ENCODE measurements at regions not wholly inside any gene's neighbourhood (a gene's known extent, or its start where the extent isn't known, plus 50 kb on each side); places are given as distances from the start of the nearest gene placed in this dataset.

GRCh38 chr2:212898011-212898410, 253.4 kb downstream of the IKZF2 start:
- H3K27ac Mint-ChIP-seq = no peak overlapping the region
- H3K9me3 Mint-ChIP-seq = no peaks in the 10 kb centered on the region
- ATAC-seq = no peak
- H3K79me2 ChIP-seq (replicated peaks; ENCODE audit: insufficient read depth) = no peaks in the 10 kb centered on the region
- TF ChIP-seq ETS1 (IDR thresholded peaks at IDR 0.05) (no peak), STAT1 (IDR thresholded peaks at IDR 0.05; ENCODE audit: unreplicated experiment) (no peak), REST (IDR thresholded peaks at IDR 0.05; ENCODE audit: unreplicated experiment) (no peak), JUNB (IDR thresholded peaks at IDR 0.05; ENCODE audit: unreplicated experiment) (no peak), POLR2AphosphoS5 (IDR thresholded peaks at IDR 0.05; ENCODE audit: low read depth) (no peak), ZNF331 (CRISPR knock-in tag; IDR thresholded peaks at IDR 0.05; ENCODE audit: low read depth) (no peak), CREB1 (CRISPR knock-in tag; IDR thresholded peaks at IDR 0.05; ENCODE audit: low read depth) (no peak), NANOG (IDR thresholded peaks at IDR 0.05; ENCODE audit: borderline replicate concordance) (no peak), ZNF114 (CRISPR knock-in tag; IDR thresholded peaks at IDR 0.05) (no peak), EZH2phosphoT487 (IDR thresholded peaks at IDR 0.05; ENCODE audit: unreplicated experiment) (no peak), EZH2 (IDR thresholded peaks at IDR 0.05; ENCODE audit: low read depth, unreplicated experiment) (no peak)
- TF ChIP-seq, protein P1, sequence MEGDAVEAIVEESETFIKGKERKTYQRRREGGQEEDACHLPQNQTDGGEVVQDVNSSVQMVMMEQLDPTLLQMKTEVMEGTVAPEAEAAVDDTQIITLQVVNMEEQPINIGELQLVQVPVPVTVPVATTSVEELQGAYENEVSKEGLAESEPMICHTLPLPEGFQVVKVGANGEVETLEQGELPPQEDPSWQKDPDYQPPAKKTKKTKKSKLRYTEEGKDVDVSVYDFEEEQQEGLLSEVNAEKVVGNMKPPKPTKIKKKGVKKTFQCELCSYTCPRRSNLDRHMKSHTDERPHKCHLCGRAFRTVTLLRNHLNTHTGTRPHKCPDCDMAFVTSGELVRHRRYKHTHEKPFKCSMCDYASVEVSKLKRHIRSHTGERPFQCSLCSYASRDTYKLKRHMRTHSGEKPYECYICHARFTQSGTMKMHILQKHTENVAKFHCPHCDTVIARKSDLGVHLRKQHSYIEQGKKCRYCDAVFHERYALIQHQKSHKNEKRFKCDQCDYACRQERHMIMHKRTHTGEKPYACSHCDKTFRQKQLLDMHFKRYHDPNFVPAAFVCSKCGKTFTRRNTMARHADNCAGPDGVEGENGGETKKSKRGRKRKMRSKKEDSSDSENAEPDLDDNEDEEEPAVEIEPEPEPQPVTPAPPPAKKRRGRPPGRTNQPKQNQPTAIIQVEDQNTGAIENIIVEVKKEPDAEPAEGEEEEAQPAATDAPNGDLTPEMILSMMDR (conservative IDR thresholded peaks at IDR 0.05; ENCODE audit: low read depth in 2 of 2) = no peak
- TF ChIP-seq, protein P2, sequence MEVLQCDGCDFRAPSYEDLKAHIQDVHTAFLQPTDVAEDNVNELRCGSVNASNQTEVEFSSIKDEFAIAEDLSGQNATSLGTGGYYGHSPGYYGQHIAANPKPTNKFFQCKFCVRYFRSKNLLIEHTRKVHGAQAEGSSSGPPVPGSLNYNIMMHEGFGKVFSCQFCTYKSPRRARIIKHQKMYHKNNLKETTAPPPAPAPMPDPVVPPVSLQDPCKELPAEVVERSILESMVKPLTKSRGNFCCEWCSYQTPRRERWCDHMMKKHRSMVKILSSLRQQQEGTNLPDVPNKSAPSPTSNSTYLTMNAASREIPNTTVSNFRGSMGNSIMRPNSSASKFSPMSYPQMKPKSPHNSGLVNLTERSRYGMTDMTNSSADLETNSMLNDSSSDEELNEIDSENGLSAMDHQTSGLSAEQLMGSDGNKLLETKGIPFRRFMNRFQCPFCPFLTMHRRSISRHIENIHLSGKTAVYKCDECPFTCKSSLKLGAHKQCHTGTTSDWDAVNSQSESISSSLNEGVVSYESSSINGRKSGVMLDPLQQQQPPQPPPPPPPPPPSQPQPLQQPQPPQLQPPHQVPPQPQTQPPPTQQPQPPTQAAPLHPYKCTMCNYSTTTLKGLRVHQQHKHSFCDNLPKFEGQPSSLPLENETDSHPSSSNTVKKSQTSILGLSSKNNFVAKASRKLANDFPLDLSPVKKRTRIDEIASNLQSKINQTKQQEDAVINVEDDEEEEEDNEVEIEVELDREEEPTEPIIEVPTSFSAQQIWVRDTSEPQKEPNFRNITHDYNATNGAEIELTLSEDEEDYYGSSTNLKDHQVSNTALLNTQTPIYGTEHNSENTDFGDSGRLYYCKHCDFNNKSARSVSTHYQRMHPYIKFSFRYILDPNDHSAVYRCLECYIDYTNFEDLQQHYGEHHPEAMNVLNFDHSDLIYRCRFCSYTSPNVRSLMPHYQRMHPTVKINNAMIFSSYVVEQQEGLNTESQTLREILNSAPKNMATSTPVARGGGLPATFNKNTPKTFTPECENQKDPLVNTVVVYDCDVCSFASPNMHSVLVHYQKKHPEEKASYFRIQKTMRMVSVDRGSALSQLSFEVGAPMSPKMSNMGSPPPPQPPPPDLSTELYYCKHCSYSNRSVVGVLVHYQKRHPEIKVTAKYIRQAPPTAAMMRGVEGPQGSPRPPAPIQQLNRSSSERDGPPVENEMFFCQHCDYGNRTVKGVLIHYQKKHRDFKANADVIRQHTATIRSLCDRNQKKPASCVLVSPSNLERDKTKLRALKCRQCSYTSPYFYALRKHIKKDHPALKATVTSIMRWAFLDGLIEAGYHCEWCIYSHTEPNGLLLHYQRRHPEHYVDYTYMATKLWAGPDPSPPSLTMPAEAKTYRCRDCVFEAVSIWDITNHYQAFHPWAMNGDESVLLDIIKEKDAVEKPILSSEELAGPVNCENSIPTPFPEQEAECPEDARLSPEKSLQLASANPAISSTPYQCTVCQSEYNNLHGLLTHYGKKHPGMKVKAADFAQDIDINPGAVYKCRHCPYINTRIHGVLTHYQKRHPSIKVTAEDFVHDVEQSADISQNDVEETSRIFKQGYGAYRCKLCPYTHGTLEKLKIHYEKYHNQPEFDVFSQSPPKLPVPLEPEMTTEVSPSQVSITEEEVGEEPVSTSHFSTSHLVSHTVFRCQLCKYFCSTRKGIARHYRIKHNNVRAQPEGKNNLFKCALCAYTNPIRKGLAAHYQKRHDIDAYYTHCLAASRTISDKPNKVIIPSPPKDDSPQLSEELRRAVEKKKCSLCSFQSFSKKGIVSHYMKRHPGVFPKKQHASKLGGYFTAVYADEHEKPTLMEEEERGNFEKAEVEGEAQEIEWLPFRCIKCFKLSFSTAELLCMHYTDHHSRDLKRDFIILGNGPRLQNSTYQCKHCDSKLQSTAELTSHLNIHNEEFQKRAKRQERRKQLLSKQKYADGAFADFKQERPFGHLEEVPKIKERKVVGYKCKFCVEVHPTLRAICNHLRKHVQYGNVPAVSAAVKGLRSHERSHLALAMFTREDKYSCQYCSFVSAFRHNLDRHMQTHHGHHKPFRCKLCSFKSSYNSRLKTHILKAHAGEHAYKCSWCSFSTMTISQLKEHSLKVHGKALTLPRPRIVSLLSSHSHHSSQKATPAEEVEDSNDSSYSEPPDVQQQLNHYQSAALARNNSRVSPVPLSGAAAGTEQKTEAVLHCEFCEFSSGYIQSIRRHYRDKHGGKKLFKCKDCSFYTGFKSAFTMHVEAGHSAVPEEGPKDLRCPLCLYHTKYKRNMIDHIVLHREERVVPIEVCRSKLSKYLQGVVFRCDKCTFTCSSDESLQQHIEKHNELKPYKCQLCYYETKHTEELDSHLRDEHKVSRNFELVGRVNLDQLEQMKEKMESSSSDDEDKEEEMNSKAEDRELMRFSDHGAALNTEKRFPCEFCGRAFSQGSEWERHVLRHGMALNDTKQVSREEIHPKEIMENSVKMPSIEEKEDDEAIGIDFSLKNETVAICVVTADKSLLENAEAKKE (CRISPR knock-in tag; IDR thresholded peaks at IDR 0.05) = no peak
- H3K4me2 ChIP-seq = no peak overlapping the region
- no peaks in the 10 kb centered on the region for H3K36me3 Mint-ChIP-seq (ENCODE audit: low read depth)
- no peaks in the 10 kb centered on the region for H3K36me3 ChIP-seq (ENCODE audit: insufficient read depth)
- H3K9me2 ChIP-seq (ENCODE audit: insufficient read depth) = no peaks in the 10 kb centered on the region; the same call in 1 of the 2 replicates
- no peaks in the 10 kb centered on the region for H3K27me3 Mint-ChIP-seq (ENCODE audit: insufficient read depth, low read depth, poor library complexity)
- no peaks in the 10 kb centered on the region for H3F3A ChIP-seq (replicated peaks; ENCODE audit: low read depth)
- H3K4me3 ChIP-seq = no peak overlapping the region
- no peaks in the 10 kb centered on the region for H3K4me1 Mint-ChIP-seq
- H3K4me1 ChIP-seq (ENCODE audit: insufficient read depth) = no peaks in the 10 kb centered on the region
- no peak overlapping the region for H2AFZ ChIP-seq
- H4K20me1 ChIP-seq (replicated peaks; ENCODE audit: insufficient read depth) = no peaks in the 10 kb centered on the region
- H3K27me3 ChIP-seq (ENCODE audit: insufficient read depth) = no peaks in the 10 kb centered on the region
- no peak overlapping the region for H3K27ac ChIP-seq (ENCODE audit: low read depth)
- H3K4me3 Mint-ChIP-seq = no peak overlapping the region
- no peak for DNase-seq (ENCODE audit: low spot score)

All from GM23338 (cell line).